ENCODE measurements at regions not wholly inside any gene's neighbourhood (a gene's known extent, or its start where the extent isn't known, plus 50 kb on each side); places are given as distances from the start of the nearest gene placed in this dataset.

DNA sequence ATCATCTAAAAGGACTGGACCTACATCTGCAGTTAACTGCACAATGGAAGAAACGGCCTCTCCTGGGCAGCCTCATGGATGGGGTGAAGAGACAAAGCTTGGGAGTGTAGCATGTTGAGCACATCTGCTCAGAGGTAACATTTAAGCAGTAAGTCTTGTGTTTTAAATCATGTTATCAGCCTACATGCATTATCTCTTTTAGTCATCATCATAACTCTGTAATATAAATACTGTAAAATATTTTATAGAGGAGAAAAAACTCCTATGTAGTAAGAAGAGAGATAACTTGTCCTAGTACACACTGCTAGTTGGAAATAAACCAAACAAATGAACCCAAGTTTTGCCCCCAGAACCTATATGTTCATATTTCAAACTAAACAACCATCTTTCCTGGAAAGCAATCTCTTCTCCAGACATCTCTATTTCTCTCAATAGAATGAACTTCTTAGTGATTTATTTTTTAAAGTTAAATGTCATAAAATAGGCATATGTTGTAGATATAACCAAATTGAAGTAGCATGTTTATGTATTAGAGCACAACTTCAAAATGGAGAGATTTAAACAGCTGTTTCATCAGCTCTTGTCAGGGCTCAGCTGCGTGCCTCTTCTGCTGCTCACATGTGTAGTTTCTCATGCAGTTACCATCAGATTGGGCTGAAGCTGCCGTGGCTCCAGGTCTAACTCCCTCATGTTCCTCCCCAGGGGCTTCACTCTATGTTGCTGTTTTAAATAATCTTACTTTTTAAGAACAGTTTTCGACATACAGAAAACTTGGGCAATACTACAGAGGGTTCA, 581.8 kb upstream of the ZFP42 start:
- H3K4me1 ChIP-seq (ENCODE audit: insufficient read depth, low read length), result no peaks in the 10 kb centered on the region
- H2AK5ac ChIP-seq (ENCODE audit: insufficient read length, low read length), result no peak overlapping the region
- no peaks in the 10 kb centered on the region for H3K9me3 ChIP-seq (ENCODE audit: control insufficient read depth, low read depth, low read length)
- WGBS (ENCODE audit: extremely low coverage, insufficient read length, low lambda C conversion rate), result no CpG with 5 or more reads among the region's 4 CpGs
- H3K4me1 Mint-ChIP-seq, result no peaks in the 10 kb centered on the region
- H3K9me3 Mint-ChIP-seq, result peaks cover 0 to 6% of the 10 kb centered on the region in 2 experiments; a peak in 1 of 5 replicates
- TF ChIP-seq, protein P1, sequence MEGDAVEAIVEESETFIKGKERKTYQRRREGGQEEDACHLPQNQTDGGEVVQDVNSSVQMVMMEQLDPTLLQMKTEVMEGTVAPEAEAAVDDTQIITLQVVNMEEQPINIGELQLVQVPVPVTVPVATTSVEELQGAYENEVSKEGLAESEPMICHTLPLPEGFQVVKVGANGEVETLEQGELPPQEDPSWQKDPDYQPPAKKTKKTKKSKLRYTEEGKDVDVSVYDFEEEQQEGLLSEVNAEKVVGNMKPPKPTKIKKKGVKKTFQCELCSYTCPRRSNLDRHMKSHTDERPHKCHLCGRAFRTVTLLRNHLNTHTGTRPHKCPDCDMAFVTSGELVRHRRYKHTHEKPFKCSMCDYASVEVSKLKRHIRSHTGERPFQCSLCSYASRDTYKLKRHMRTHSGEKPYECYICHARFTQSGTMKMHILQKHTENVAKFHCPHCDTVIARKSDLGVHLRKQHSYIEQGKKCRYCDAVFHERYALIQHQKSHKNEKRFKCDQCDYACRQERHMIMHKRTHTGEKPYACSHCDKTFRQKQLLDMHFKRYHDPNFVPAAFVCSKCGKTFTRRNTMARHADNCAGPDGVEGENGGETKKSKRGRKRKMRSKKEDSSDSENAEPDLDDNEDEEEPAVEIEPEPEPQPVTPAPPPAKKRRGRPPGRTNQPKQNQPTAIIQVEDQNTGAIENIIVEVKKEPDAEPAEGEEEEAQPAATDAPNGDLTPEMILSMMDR (conservative IDR thresholded peaks at IDR 0.05), result no peak
- no peak overlapping the region for H2BK20ac ChIP-seq (ENCODE audit: low read depth, low read length, poor library complexity, severe bottlenecking)
- no peak overlapping the region for H3K9ac ChIP-seq (ENCODE audit: extremely low read depth, insufficient read length, low read length)
- no peak overlapping the region for H3K4me2 ChIP-seq (ENCODE audit: insufficient read depth, insufficient read length, low read length)
- no peak overlapping the region for H4K5ac ChIP-seq (ENCODE audit: insufficient read length, low read depth, low read length)
- no peak overlapping the region for H3K27ac Mint-ChIP-seq
- H3K79me2 ChIP-seq (ENCODE audit: insufficient read depth, low read length), result no peaks in the 10 kb centered on the region
- H4K91ac ChIP-seq (ENCODE audit: insufficient read length, low read depth, low read length), result no peak overlapping the region
- H2BK5ac ChIP-seq (ENCODE audit: insufficient read length, low read length), result no peak overlapping the region
- no peaks in the 10 kb centered on the region for H3K79me1 ChIP-seq (ENCODE audit: insufficient read depth, low read depth, low read length, poor library complexity, severe bottlenecking)
- no peak overlapping the region for H3K14ac ChIP-seq (ENCODE audit: insufficient read depth, low read length)
- H3K27me3 Mint-ChIP-seq (ENCODE audit: low read depth), result no peaks in the 10 kb centered on the region
- no peak overlapping the region for H3K56ac ChIP-seq (ENCODE audit: insufficient read length, low read depth, low read length)
- H3K18ac ChIP-seq (ENCODE audit: insufficient read length, low read depth, low read length), result no peak overlapping the region
- H3T11ph ChIP-seq (ENCODE audit: low read length), result no peak overlapping the region
- H2AFZ ChIP-seq (ENCODE audit: low read length), result no peak overlapping the region
- no peaks in the 10 kb centered on the region for H3K36me3 Mint-ChIP-seq (ENCODE audit: insufficient read depth in 1 of 3, low read depth in 3 of 3)
- H2BK12ac ChIP-seq (ENCODE audit: insufficient read length, low read depth, low read length), result no peak overlapping the region
- H4K8ac ChIP-seq (replicated peaks; ENCODE audit: insufficient read length, low read depth, low read length), result no peak overlapping the region
- no peak for DNase-seq
- H3K23me2 ChIP-seq (ENCODE audit: insufficient read length, low read depth, low read length, poor library complexity, severe bottlenecking), result no peaks in the 10 kb centered on the region
- H2BK120ac ChIP-seq (ENCODE audit: low read depth, low read length, poor library complexity, severe bottlenecking), result no peak overlapping the region
- H3K4ac ChIP-seq (ENCODE audit: low read depth, low read length), result no peak overlapping the region
- H2BK15ac ChIP-seq (ENCODE audit: low read depth, low read length), result no peak overlapping the region
- no peaks in the 10 kb centered on the region for H4K20me1 ChIP-seq (ENCODE audit: control insufficient read depth, insufficient read depth, insufficient read length)
- H3K27me3 ChIP-seq (ENCODE audit: insufficient read depth, low read length), result no peaks in the 10 kb centered on the region
- no peak overlapping the region for H3K4me3 Mint-ChIP-seq
- H3K23ac ChIP-seq (ENCODE audit: insufficient read length, low read depth, low read length), result no peak overlapping the region
- H3K27ac ChIP-seq (ENCODE audit: insufficient read length, low read depth, low read length), result no peak overlapping the region
